ENCODE measurements at regions not wholly inside any gene's neighbourhood (a gene's known extent, or its start where the extent isn't known, plus 50 kb on each side); places are given as distances from the start of the nearest gene placed in this dataset.

GRCh38 chrX:39288592-39288991, 487.3 kb downstream of the MID1IP1 start:
- no peak for TF ChIP-seq CTCF (IDR thresholded peaks at IDR 0.05; ENCODE audit: insufficient read depth, low read length, poor library complexity, severe bottlenecking)
- no peak for TF ChIP-seq EZH2phosphoT487 (conservative IDR thresholded peaks at IDR 0.05; ENCODE audit: low read length)
